ENCODE measurements at regions not wholly inside any gene's neighbourhood (a gene's known extent, or its start where the extent isn't known, plus 50 kb on each side); places are given as distances from the start of the nearest gene placed in this dataset.

DNA sequence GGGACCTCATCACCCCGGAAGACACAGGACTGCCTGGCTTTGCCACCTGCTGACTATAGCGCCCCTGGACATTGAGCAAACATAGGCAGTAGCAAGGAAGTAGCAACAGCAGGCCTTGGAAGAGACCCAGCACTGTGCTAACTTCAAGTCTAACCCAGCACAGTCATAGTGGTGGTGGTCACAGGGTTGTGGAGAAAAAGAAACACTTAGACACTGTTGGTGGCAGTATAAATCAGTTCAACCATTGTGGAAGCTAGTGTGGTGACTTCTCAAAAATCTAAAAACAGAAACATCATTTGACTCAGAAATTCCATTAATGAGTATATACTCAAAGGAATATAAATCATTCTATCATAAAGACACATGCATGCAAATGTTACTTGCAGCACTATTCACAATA is 874.0 kb upstream of the EPHA5 start:
- TF ChIP-seq, protein P1, sequence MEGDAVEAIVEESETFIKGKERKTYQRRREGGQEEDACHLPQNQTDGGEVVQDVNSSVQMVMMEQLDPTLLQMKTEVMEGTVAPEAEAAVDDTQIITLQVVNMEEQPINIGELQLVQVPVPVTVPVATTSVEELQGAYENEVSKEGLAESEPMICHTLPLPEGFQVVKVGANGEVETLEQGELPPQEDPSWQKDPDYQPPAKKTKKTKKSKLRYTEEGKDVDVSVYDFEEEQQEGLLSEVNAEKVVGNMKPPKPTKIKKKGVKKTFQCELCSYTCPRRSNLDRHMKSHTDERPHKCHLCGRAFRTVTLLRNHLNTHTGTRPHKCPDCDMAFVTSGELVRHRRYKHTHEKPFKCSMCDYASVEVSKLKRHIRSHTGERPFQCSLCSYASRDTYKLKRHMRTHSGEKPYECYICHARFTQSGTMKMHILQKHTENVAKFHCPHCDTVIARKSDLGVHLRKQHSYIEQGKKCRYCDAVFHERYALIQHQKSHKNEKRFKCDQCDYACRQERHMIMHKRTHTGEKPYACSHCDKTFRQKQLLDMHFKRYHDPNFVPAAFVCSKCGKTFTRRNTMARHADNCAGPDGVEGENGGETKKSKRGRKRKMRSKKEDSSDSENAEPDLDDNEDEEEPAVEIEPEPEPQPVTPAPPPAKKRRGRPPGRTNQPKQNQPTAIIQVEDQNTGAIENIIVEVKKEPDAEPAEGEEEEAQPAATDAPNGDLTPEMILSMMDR (conservative IDR thresholded peaks at IDR 0.05; ENCODE audit: low read length): no peak
- TF ChIP-seq EZH2phosphoT487 (IDR thresholded peaks at IDR 0.05; ENCODE audit: borderline replicate concordance): no peak
